ENCODE measurements at regions not wholly inside any gene's neighbourhood (a gene's known extent, or its start where the extent isn't known, plus 50 kb on each side); places are given as distances from the start of the nearest gene placed in this dataset.

DNA sequence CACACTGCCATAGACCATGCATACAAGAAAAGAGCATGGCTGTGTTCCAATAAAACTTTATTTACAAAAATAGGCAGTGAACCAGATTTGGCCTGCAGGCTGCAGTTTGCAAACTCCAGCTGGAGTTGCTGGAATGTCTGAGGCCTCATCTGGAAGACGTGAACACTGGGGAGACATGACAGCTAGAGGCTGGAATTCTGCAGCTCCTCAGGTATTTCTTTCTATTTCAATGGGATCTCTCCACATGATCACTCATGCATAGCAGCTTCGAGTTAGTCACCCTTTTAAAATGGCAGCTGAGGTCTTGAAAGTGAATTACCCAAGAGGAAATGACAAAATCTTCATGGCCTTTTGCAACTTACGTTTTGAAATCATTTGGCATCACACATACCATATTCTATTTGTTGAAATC is 52.6 kb upstream of the BET1 start:
- H3K9me3 ChIP-seq (replicated peaks; ENCODE audit: control insufficient read depth, insufficient read depth, low read depth, low read length), result no peaks in the 10 kb centered on the region
- no peaks in the 10 kb centered on the region for H4K20me1 ChIP-seq (replicated peaks; ENCODE audit: control insufficient read depth, insufficient read depth, low read length)
- H3K9me1 ChIP-seq (ENCODE audit: control insufficient read depth, insufficient read depth, low read length), result no peaks in the 10 kb centered on the region
- WGBS (ENCODE audit: insufficient coverage, low coverage, missing lambda C conversion rate), result 0% methylated on average over 3 of the region's 3 CpGs
- H3K4me1 ChIP-seq (replicated peaks in 1 of 2; ENCODE audit: control insufficient read depth in 2 of 2, insufficient read depth in 2 of 2, low read length in 2 of 2), result no peaks in the 10 kb centered on the region
- no peaks in the 10 kb centered on the region for H3K36me3 ChIP-seq (ENCODE audit: control insufficient read depth, insufficient read depth, low read length)
- POLR2A ChIA-PET, result interaction anchor here (1.6 kb wide), 1 partner anchor 14 kb away, joined by 4 read pairs; no protein-coding TSS in a partner anchor
- H3K27ac ChIP-seq (ENCODE audit: extremely low read depth, low read depth, low read length), result no peak overlapping the region
- CTCF ChIA-PET (ENCODE audit: low intra/inter-chr PET ratio), result no interaction called here
- in situ Hi-C loops (cut with MboI) (no loop called here), intact Hi-C loops (cut with micrococcal nuclease) (no loop called here)
- no peak overlapping the region for H2AFZ ChIP-seq (ENCODE audit: low read depth, low read length)
- no peaks in the 10 kb centered on the region for H3K79me2 ChIP-seq (ENCODE audit: control insufficient read depth, insufficient read depth, low read length)
- no TSS peak for BruUV-seq (replicated peaks)
- H3K4me3 ChIP-seq, result no peak overlapping the region
- no peak for ATAC-seq
- DNase-seq (ENCODE audit: extremely low read depth in 1 of 4, low spot score in 3 of 4), result no peak
- no peak for FAIRE-seq
- H3K4me2 ChIP-seq (ENCODE audit: insufficient read depth, low read length), result no peak overlapping the region
- H3K9ac ChIP-seq (ENCODE audit: insufficient read depth in 1 of 2, low read depth in 2 of 2, low read length in 2 of 2), result no peak overlapping the region
- peaks cover 9 to 16% of the 10 kb centered on the region in 2 experiments for H3K27me3 ChIP-seq (ENCODE audit: control insufficient read depth in 2 of 2, insufficient read depth in 2 of 2, low read length in 2 of 2)
- TF ChIP-seq, protein P1, sequence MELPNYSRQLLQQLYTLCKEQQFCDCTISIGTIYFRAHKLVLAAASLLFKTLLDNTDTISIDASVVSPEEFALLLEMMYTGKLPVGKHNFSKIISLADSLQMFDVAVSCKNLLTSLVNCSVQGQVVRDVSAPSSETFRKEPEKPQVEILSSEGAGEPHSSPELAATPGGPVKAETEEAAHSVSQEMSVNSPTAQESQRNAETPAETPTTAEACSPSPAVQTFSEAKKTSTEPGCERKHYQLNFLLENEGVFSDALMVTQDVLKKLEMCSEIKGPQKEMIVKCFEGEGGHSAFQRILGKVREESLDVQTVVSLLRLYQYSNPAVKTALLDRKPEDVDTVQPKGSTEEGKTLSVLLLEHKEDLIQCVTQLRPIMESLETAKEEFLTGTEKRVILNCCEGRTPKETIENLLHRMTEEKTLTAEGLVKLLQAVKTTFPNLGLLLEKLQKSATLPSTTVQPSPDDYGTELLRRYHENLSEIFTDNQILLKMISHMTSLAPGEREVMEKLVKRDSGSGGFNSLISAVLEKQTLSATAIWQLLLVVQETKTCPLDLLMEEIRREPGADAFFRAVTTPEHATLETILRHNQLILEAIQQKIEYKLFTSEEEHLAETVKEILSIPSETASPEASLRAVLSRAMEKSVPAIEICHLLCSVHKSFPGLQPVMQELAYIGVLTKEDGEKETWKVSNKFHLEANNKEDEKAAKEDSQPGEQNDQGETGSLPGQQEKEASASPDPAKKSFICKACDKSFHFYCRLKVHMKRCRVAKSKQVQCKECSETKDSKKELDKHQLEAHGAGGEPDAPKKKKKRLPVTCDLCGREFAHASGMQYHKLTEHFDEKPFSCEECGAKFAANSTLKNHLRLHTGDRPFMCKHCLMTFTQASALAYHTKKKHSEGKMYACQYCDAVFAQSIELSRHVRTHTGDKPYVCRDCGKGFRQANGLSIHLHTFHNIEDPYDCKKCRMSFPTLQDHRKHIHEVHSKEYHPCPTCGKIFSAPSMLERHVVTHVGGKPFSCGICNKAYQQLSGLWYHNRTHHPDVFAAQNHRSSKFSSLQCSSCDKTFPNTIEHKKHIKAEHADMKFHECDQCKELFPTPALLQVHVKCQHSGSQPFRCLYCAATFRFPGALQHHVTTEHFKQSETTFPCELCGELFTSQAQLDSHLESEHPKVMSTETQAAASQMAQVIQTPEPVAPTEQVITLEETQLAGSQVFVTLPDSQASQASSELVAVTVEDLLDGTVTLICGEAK (IDR thresholded peaks at IDR 0.05), result peak; percentile 84
- TF ChIP-seq, protein P1 (CRISPR knock-in tag; IDR thresholded peaks at IDR 0.05), result no peak
- TF ChIP-seq ETV1 (tag; conservative IDR thresholded peaks at IDR 0.05; ENCODE audit: low read depth), result no peak
